GM23338 (cell line): ENCODE measurements at regions not wholly inside any gene's neighbourhood (a gene's known extent, or its start where the extent isn't known, plus 50 kb on each side); places are given as distances from the start of the nearest gene placed in this dataset.

Source experiments
- ATAC-seq: fragments of 200-7000 bp; cut with Tn5 transposase; 3 replicates; pipeline ENCODE4 v1.9.1; 2020
- DNase-seq: peaks from one replicate; pipeline ENCODE4 v3.0.0-alpha.2; 2015; ENCODE audit warnings: low spot score
- H2AFZ ChIP-seq: fragments of 200-600 bp; sonication (generic); 2 replicates; pipeline ENCODE4 v1.8.0; 2016; ENCODE audit warnings: antibody characterized with exemption, mild to moderate bottlenecking, moderate library complexity
- H3F3A ChIP-seq: fragments of 200-600 bp; sonication (generic); replicated peaks from 2 replicates; pipeline ENCODE4 v1.8.0; 2017; ENCODE audit warnings: antibody characterized with exemption, mixed run types, low read depth
- H3K27ac ChIP-seq: fragments of 200-600 bp; sonication (generic); 2 replicates; pipeline ENCODE4 v1.6.1; 2016; ENCODE audit warnings: low read depth
- H3K27me3 ChIP-seq: fragments of 200-600 bp; sonication (generic); 2 replicates; pipeline ENCODE4 v1.8.0; 2016; ENCODE audit warnings: mild to moderate bottlenecking, mixed run types, moderate library complexity; ENCODE audit not compliant: insufficient read depth
- H3K36me3 ChIP-seq: fragments of 200-600 bp; sonication (generic); 2 replicates; pipeline ENCODE4 v1.8.0; 2016; ENCODE audit warnings: mild to moderate bottlenecking; ENCODE audit not compliant: insufficient read depth
- H3K4me1 ChIP-seq: fragments of 200-600 bp; sonication (generic); 2 replicates; pipeline ENCODE4 v1.8.0; 2016; ENCODE audit warnings: mild to moderate bottlenecking, moderate library complexity; ENCODE audit not compliant: insufficient read depth
- H3K4me2 ChIP-seq: fragments of 200-600 bp; sonication (generic); 2 replicates; pipeline ENCODE4 v1.7.1; 2017; ENCODE audit warnings: mixed run types
- H3K4me3 ChIP-seq: fragments of 200-600 bp; sonication (generic); 2 replicates; pipeline ENCODE4 v1.6.1; 2016; ENCODE audit warnings: mixed run types
- H3K79me2 ChIP-seq: fragments of 200-600 bp; sonication (generic); replicated peaks from 2 replicates; pipeline ENCODE4 v1.8.0; 2017; ENCODE audit warnings: mild to moderate bottlenecking; ENCODE audit not compliant: insufficient read depth
- H3K9me2 ChIP-seq: fragments of 200-600 bp; sonication (generic); 2 replicates; pipeline ENCODE4 v1.8.0; 2017; ENCODE audit not compliant: insufficient read depth
- H4K20me1 ChIP-seq: fragments of 200-600 bp; sonication (generic); replicated peaks from 2 replicates; pipeline ENCODE4 v1.8.0; 2017; ENCODE audit warnings: mild to moderate bottlenecking; ENCODE audit not compliant: insufficient read depth
- H3K27ac Mint-ChIP-seq: 2 replicates; pipeline ENCODE4 v1.8.0; 2020; ENCODE audit warnings: inconsistent platforms, mild to moderate bottlenecking, moderate library complexity, mixed read lengths
- H3K27me3 Mint-ChIP-seq: 3 replicates; pipeline ENCODE4 v1.8.0; 2022; ENCODE audit warnings: low read depth, mild to moderate bottlenecking, moderate library complexity, mixed read lengths, inconsistent platforms; ENCODE audit not compliant: insufficient read depth, poor library complexity
- H3K36me3 Mint-ChIP-seq: 3 replicates; pipeline ENCODE4 v1.8.0; 2021; ENCODE audit warnings: low read depth, mild to moderate bottlenecking, inconsistent platforms, moderate library complexity, mixed read lengths
- H3K4me1 Mint-ChIP-seq: 3 replicates; pipeline ENCODE4 v1.8.0; 2020; ENCODE audit warnings: mild to moderate bottlenecking, inconsistent platforms, mixed read lengths
- H3K4me3 Mint-ChIP-seq: 3 replicates; pipeline ENCODE4 v1.8.0; 2021; ENCODE audit warnings: moderate library complexity, mild to moderate bottlenecking, inconsistent platforms, mixed read lengths
- H3K9me3 Mint-ChIP-seq: 3 replicates; pipeline ENCODE4 v1.8.0; 2020; ENCODE audit warnings: moderate library complexity, mild to moderate bottlenecking, inconsistent platforms, mixed read lengths
- CREB1 ChIP-seq: fragments of 250-450 bp; sonication (Bioruptor Pico); IDR thresholded peaks from 2 replicates; pipeline ENCODE4 v1.5.0; 2020; ENCODE audit warnings: low read depth, mild to moderate bottlenecking, moderate library complexity
- EZH2 ChIP-seq: fragments of 200-600 bp; sonication (generic); IDR thresholded peaks from one replicate; pipeline ENCODE4 v1.8.0; 2017; ENCODE audit warnings: antibody characterized with exemption, mild to moderate bottlenecking, low read depth; ENCODE audit not compliant: unreplicated experiment
- EZH2phosphoT487 ChIP-seq: fragments of 200-600 bp; sonication (generic); IDR thresholded peaks from one replicate; pipeline ENCODE4 v1.8.1; 2018; ENCODE audit warnings: antibody characterized with exemption; ENCODE audit not compliant: unreplicated experiment
- JUNB ChIP-seq: IDR thresholded peaks from one replicate; pipeline ENCODE4 v1.6.1; 2016; ENCODE audit warnings: antibody characterized with exemption; ENCODE audit not compliant: unreplicated experiment
- NANOG ChIP-seq: IDR thresholded peaks from 2 replicates; pipeline ENCODE4 v1.6.1; 2016; ENCODE audit warnings: antibody characterized with exemption, borderline replicate concordance
- POLR2AphosphoS5 ChIP-seq: IDR thresholded peaks from 2 replicates; pipeline ENCODE4 v1.6.1; 2016; ENCODE audit warnings: antibody characterized with exemption, low read depth
- STAT1 ChIP-seq: IDR thresholded peaks from one replicate; pipeline ENCODE4 v1.6.1; 2016; ENCODE audit warnings: antibody characterized with exemption; ENCODE audit not compliant: unreplicated experiment
- ZNF114 ChIP-seq: fragments of 250-450 bp; sonication (Bioruptor Pico); IDR thresholded peaks from 2 replicates; pipeline ENCODE4 v1.5.0; 2020; ENCODE audit warnings: mild to moderate bottlenecking, moderate library complexity
- ZNF331 ChIP-seq: fragments of 250-450 bp; sonication (Bioruptor Pico); IDR thresholded peaks from 2 replicates; pipeline ENCODE4 v1.5.0; 2020; ENCODE audit warnings: low read depth, mild to moderate bottlenecking, moderate library complexity
- TF ChIP-seq, protein P1 (sequence below): IDR thresholded peaks from one replicate; pipeline ENCODE4 v1.6.1; 2018; ENCODE audit warnings: antibody characterized with exemption; ENCODE audit not compliant: unreplicated experiment
- TF ChIP-seq, protein P2 (sequence below): fragments of 250-450 bp; sonication (Bioruptor Pico); IDR thresholded peaks from 2 replicates; pipeline ENCODE4 v1.5.0; 2020; ENCODE audit warnings: mild to moderate bottlenecking, moderate library complexity
- TF ChIP-seq, protein P3 (sequence below), 2 experiments: fragments of 200-600 bp in 1 of 2; sonication (generic) in 1 of 2; conservative IDR thresholded peaks; 2 replicates each; pipeline versions ENCODE4 v1.5.1 to v1.6.1; 2016 to 2017; ENCODE audit warnings: antibody characterized with exemption in 2 of 2, low read depth in 2 of 2, mild to moderate bottlenecking in 2 of 2, moderate library complexity in 1 of 2

DNA sequence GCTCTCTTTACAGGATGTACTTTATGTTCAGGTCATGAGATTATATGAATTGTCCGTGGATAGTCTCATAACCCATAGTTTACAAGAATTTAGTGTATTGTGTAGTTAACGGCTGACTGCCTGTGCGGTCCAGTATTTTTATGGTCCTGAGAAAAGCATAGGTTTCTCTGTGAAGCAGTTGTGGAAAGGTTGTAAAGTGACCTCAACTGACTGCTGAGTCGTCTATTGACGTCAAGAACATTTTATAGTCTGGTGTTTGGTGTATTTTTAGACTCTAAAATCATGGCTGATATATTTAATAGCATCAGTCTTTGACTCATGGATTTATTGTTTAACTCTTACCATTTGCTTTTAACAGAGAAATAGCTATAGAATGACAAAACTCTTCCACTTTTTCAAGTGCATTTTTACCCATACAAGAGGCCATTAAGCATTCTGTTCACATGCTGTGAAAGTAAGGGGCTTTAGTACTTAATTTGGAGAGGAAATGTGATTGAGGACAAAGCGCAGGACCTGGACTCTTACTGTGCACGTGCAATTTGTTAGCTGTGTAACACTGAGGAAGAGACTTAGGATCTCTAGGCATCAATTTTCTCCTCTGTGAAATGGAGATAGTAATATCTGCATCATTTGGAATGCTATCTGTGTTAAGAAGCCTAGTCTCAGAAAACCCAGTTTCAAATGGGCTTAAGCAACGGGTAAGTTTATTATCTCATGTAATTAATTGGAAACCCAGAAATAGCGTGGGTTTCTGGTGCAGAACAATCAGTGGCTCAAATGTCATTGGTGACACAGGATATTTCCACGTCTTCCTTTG lies 240.8 kb downstream of the NFKBIZ start:
- Histone ChIP-seq H4K20me1 (no peaks in the 10 kb centered on the region), H3K4me2 (no peak overlapping the region), H2AFZ (peak overlapping the region; percentile 39; the same call in 1 of the 2 replicates), H3K27me3 (no peaks in the 10 kb centered on the region), H3K4me3 (no peak overlapping the region), H3K4me1 (no peaks in the 10 kb centered on the region), H3F3A (no peaks in the 10 kb centered on the region), H3K27ac (no peak overlapping the region), H3K36me3 (no peaks in the 10 kb centered on the region), H3K79me2 (no peaks in the 10 kb centered on the region), H3K9me2 (no peaks in the 10 kb centered on the region)
- Mint-ChIP-seq H3K9me3 (no peaks in the 10 kb centered on the region), H3K4me1 (peaks cover 3% of the 10 kb centered on the region; the same call in 2 of the 3 replicates), H3K36me3 (no peaks in the 10 kb centered on the region), H3K27ac (no peak overlapping the region), H3K27me3 (no peaks in the 10 kb centered on the region), H3K4me3 (no peak overlapping the region)
- ATAC-seq, result no peak
- TF ChIP-seq EZH2phosphoT487 (no peak), ZNF114 (CRISPR knock-in tag) (no peak), STAT1 (no peak), CREB1 (CRISPR knock-in tag) (no peak), POLR2AphosphoS5 (no peak), NANOG (no peak), EZH2 (no peak), ZNF331 (no peak), JUNB (no peak)
- TF ChIP-seq, protein P1, sequence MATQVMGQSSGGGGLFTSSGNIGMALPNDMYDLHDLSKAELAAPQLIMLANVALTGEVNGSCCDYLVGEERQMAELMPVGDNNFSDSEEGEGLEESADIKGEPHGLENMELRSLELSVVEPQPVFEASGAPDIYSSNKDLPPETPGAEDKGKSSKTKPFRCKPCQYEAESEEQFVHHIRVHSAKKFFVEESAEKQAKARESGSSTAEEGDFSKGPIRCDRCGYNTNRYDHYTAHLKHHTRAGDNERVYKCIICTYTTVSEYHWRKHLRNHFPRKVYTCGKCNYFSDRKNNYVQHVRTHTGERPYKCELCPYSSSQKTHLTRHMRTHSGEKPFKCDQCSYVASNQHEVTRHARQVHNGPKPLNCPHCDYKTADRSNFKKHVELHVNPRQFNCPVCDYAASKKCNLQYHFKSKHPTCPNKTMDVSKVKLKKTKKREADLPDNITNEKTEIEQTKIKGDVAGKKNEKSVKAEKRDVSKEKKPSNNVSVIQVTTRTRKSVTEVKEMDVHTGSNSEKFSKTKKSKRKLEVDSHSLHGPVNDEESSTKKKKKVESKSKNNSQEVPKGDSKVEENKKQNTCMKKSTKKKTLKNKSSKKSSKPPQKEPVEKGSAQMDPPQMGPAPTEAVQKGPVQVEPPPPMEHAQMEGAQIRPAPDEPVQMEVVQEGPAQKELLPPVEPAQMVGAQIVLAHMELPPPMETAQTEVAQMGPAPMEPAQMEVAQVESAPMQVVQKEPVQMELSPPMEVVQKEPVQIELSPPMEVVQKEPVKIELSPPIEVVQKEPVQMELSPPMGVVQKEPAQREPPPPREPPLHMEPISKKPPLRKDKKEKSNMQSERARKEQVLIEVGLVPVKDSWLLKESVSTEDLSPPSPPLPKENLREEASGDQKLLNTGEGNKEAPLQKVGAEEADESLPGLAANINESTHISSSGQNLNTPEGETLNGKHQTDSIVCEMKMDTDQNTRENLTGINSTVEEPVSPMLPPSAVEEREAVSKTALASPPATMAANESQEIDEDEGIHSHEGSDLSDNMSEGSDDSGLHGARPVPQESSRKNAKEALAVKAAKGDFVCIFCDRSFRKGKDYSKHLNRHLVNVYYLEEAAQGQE, result no peak
- TF ChIP-seq, protein P2, sequence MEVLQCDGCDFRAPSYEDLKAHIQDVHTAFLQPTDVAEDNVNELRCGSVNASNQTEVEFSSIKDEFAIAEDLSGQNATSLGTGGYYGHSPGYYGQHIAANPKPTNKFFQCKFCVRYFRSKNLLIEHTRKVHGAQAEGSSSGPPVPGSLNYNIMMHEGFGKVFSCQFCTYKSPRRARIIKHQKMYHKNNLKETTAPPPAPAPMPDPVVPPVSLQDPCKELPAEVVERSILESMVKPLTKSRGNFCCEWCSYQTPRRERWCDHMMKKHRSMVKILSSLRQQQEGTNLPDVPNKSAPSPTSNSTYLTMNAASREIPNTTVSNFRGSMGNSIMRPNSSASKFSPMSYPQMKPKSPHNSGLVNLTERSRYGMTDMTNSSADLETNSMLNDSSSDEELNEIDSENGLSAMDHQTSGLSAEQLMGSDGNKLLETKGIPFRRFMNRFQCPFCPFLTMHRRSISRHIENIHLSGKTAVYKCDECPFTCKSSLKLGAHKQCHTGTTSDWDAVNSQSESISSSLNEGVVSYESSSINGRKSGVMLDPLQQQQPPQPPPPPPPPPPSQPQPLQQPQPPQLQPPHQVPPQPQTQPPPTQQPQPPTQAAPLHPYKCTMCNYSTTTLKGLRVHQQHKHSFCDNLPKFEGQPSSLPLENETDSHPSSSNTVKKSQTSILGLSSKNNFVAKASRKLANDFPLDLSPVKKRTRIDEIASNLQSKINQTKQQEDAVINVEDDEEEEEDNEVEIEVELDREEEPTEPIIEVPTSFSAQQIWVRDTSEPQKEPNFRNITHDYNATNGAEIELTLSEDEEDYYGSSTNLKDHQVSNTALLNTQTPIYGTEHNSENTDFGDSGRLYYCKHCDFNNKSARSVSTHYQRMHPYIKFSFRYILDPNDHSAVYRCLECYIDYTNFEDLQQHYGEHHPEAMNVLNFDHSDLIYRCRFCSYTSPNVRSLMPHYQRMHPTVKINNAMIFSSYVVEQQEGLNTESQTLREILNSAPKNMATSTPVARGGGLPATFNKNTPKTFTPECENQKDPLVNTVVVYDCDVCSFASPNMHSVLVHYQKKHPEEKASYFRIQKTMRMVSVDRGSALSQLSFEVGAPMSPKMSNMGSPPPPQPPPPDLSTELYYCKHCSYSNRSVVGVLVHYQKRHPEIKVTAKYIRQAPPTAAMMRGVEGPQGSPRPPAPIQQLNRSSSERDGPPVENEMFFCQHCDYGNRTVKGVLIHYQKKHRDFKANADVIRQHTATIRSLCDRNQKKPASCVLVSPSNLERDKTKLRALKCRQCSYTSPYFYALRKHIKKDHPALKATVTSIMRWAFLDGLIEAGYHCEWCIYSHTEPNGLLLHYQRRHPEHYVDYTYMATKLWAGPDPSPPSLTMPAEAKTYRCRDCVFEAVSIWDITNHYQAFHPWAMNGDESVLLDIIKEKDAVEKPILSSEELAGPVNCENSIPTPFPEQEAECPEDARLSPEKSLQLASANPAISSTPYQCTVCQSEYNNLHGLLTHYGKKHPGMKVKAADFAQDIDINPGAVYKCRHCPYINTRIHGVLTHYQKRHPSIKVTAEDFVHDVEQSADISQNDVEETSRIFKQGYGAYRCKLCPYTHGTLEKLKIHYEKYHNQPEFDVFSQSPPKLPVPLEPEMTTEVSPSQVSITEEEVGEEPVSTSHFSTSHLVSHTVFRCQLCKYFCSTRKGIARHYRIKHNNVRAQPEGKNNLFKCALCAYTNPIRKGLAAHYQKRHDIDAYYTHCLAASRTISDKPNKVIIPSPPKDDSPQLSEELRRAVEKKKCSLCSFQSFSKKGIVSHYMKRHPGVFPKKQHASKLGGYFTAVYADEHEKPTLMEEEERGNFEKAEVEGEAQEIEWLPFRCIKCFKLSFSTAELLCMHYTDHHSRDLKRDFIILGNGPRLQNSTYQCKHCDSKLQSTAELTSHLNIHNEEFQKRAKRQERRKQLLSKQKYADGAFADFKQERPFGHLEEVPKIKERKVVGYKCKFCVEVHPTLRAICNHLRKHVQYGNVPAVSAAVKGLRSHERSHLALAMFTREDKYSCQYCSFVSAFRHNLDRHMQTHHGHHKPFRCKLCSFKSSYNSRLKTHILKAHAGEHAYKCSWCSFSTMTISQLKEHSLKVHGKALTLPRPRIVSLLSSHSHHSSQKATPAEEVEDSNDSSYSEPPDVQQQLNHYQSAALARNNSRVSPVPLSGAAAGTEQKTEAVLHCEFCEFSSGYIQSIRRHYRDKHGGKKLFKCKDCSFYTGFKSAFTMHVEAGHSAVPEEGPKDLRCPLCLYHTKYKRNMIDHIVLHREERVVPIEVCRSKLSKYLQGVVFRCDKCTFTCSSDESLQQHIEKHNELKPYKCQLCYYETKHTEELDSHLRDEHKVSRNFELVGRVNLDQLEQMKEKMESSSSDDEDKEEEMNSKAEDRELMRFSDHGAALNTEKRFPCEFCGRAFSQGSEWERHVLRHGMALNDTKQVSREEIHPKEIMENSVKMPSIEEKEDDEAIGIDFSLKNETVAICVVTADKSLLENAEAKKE (CRISPR knock-in tag), result no peak
- TF ChIP-seq, protein P3, sequence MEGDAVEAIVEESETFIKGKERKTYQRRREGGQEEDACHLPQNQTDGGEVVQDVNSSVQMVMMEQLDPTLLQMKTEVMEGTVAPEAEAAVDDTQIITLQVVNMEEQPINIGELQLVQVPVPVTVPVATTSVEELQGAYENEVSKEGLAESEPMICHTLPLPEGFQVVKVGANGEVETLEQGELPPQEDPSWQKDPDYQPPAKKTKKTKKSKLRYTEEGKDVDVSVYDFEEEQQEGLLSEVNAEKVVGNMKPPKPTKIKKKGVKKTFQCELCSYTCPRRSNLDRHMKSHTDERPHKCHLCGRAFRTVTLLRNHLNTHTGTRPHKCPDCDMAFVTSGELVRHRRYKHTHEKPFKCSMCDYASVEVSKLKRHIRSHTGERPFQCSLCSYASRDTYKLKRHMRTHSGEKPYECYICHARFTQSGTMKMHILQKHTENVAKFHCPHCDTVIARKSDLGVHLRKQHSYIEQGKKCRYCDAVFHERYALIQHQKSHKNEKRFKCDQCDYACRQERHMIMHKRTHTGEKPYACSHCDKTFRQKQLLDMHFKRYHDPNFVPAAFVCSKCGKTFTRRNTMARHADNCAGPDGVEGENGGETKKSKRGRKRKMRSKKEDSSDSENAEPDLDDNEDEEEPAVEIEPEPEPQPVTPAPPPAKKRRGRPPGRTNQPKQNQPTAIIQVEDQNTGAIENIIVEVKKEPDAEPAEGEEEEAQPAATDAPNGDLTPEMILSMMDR (conservative IDR thresholded peaks at IDR 0.05; ENCODE audit: low read depth in 2 of 2), result no peak
- no peak for DNase-seq
